NCI-H526 (cell line): ENCODE measurements at regions not wholly inside any gene's neighbourhood (a gene's known extent, or its start where the extent isn't known, plus 50 kb on each side); places are given as distances from the start of the nearest gene placed in this dataset.

Source experiments
- DNase-seq, 2 experiments: peaks; one replicate each; lab custom pipeline; 2025; lab: John Stamatoyannopoulos, UW

DNA sequence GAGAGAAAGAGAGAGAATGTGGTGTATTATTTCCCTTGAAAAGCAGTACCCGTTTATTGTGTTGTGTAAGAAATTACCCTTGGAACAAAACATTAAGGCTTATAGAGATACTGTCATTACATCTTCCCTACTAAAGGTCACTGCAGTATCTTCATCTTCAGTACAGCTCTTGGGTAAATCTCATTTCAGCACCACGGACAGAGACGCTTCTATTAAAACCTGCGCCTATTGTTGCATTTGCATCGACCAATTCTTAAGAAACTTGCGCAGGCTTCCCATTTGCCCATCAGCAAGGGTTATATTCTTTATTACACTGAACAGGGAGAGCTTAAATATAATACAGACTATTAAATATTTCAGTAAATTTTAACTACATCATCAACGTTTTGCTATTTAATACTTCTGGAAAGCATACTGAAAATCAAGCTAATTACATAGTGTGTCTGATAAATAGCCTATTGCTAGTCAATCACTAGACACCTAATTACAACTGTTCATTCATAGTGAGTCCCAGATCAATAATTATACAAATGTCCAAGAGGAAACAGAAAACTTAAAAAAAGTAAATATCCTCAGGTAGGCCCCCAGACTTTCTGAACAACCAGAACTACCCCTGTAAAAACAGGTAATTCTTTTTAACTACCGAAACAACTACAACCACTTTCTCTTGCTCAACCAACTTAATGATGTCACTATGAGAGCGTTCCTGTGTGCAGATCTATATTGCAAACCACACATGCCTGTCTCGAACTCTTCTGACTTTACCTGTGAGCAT, 350.6 kb downstream of the LIG4 start:
- DNase-seq: no peak

DNA sequence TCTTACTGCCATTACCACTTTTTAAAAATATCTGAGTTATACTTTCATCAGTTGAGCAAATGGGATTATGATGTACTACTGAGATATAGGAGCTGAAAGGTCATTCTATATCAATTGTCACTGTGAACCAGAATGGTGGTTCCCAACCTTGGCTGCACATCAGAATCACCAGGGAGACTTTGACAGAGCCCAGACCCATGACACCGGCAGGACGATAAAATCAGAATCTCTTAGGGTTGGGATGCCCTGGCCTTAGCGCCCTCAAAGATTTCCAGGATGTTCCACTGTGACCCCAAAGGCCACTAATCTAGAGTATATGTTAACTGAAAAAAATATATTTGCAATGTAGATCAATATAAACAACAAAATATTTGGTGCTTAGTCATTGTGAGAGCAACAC, 355.1 kb downstream of the LIG4 start:
- DNase-seq: no peak

DNA sequence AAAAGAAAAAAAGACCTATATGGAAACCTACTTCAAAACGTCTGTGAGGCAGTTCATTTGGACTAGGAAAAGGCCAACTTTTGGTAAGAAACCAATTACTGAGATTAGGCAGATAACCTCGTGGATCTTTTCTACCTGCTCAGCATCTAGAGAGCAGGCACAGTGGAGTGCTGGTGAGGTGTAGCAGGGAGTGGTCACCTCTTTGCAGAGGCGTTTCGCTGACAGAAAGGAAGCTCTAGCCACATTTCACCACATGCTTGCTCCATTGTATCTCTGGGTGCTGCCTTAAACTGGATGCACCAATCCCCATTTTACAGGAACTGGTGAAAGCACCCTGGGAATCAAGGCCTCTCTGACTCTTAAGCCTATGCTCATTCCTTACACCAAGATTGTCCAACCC, 360.5 kb downstream of the LIG4 start:
- no peak for DNase-seq

DNA sequence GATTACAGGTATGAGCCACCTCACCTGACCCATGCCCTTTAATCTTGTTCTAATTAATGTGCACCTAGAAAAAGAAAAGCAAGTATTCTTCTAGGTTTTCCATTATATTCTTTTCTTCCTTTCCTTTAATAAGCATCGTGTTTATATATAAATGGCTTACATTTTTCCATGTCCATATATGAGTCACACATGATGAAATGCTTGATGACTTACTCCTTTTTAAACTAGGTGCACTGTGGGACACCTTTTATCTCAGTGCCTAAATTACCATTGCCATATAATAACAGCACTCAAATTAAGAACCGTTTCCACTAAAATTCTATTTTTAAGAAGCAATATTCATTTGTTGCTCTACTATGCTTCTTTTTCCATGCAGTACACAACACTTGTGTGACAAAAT, 363.3 kb downstream of the LIG4 start:
- no peak for DNase-seq

DNA sequence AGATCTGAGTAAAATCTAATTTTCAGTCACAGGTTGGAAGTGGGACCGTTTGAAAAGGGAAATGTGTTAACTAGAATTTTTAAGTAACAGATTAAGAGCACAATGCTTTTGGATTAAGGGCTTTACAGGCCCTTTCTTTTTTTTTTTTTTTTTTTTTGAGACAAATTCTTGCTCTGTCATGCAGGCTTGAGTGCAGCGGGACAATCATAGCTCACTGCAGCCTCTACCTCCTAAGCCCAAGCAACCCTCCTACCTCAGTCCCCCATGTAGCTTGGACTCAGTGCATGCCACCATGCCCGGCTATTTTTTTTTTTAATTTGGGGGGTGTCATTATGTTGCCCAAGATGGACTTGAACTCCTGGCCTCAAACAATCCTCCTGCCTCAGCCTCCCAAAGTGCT, 363.7 kb downstream of the LIG4 start:
- DNase-seq: no peak

DNA sequence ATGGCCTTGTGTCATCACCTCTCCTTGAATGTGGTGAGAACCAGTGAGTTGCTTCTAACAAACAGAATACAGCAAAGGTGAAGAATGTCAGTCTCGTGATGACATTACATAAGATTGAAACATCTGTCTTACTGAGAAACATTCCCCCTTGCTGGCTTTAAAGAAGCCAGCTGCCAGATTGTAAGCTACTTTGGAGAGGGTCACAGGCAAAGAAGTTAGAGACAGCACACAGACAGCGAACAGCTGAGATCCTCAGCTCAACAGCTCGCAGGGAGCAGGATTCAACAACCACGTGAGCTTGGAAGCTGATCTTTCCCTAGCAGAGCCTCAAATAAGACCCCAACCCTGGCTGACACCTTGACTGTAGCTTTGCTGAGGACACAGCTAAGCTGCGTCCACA, 367.9 kb downstream of the LIG4 start:
- no peak for DNase-seq

DNA sequence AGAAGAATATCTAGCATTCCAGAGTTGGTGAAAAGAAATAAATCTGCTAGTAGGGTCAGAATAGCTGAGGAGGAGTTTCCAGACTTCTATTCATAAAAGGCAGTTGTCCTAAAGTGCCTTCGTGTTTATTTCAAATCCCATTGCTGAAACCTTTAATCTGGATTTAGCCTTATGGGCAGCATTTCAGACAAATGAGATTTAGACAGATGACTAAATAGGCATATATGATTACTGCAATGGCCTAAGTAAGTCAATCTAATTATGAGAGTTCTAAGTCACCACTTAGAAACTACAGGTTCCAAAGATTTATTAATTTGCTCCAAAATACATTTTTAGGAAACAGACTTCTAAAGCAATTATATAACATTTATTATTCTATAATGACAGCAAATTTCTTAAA, 368.7 kb downstream of the LIG4 start:
- no peak for DNase-seq

DNA sequence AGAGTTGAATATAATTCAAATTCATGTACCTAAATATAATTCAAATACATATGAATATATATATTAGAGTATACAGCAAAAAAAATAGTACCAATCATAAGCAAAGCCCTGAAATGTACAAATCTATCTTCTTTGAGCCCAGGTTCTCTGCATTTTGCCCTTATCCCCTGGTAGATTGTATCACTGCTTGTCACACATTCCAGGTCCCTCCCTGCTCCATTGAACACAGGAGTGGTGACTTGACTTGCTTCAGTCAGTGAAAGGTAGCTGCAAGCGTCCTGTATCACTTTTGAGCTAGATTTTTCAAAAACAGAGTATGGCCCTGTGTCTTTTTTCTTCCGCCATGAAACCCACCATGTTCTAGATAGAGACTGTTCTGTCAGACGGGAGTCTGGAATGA, 369.4 kb downstream of the LIG4 start:
- DNase-seq: no peak

DNA sequence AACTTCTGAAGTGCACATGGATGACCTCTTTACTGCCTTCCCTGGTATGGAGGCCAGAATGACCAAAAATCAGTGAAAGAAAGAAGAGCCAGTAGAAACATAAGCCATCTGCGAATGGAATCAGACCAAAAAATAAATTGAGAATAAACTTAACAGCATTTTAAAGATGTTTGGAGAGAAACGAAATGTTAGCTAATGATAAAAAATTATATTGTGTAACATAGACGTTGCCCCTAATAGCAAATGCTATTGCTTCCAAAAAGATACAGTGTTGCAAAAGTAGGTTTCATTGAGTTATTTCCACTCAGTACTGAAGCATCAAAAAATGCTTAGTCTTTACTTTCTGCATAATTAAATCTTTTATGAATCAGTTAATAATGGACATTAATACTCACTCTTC, 371.7 kb downstream of the LIG4 start:
- no peak for DNase-seq

DNA sequence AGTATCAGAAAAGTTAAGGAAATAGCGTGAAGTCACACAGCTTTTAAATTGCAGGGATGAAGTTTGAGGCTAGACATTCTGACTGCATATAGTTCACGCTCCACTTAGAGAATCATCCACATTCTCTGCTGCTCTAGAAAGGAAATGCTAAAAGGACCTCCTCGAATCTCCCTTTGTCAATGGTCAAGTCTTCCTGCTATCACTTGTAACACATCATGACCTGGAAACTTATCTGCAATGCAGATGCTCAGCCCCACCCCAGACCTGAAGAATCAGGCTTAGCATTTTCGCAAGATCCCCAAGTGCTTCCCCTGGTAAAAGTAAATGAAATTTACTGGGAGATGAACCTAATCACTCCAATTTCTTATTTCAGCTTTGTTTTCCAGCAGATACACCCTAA, 372.1 kb downstream of the LIG4 start:
- no peak for DNase-seq

DNA sequence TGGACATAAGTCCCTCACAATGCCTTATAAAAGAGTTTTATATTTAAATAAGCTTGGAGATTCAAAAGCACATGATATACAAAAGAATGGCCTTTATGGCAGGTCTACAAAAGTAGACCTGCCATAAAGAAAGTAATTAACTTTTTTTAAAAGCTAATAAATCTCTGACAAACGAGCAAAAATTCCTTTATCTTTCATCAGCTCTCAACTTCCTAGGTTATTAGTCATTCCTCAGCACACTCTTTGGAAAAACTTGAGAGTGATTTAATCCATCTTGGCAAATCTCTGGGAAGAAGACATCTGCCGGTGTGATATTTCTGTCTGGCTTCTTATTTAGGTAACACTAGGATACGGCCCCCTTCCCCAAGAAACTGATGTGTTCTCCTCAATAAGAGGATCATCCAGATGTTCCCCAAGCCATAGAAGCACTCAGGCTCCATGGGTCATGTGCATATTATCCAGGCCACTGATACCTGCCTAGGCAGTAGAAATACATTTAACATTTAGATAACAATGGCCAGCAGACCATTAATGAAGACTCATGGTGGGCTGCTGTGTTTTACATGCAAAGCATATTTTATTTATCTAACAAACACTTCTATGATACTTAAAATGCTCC, 372.7 kb downstream of the LIG4 start:
- no peak for DNase-seq

DNA sequence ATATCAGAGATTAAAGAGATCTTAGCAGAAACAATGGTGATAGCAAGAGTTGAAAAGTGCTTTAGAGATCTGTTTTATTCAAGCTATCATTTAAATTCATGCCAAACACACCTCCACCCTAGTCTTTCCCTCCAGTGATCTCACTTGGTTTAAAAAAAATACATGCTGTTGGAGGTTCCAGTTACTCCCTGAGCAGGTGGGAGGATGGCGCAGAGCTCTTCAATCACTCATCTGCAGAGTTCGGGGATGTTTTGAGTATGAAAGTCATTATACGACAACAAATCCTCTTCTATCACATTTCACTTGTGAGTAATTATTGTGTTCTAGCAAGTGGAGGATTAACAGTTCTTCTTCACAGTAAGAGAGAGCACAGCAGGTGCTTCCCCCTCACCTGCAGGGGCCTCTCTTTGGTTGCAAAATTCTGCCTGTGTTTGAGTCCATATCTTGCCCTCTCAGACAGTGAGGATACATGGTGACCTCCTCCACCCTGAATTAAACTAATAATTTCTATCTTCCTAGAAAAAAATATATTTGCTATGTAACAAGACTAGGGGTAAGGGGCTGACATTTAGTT, 376.7 kb downstream of the LIG4 start:
- no peak for DNase-seq

DNA sequence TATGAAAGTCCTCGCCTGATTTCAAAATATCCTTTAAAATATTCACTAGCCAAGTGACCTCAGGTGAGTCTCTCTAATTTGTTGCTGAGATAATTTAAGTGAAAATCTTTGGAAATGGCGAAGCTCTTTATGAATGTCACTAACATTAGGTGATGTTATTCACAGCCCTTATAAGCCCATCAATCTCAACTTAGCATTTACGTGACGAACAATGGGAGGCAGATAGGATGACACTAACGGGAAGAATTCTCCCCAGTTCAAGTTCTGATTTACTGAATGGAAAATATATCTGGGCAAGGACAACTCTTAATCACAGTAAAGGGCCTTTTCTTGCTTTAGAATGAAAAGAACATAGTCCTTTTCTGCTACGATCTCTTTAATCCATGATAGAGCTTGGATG, 378.7 kb downstream of the LIG4 start:
- no peak for DNase-seq

DNA sequence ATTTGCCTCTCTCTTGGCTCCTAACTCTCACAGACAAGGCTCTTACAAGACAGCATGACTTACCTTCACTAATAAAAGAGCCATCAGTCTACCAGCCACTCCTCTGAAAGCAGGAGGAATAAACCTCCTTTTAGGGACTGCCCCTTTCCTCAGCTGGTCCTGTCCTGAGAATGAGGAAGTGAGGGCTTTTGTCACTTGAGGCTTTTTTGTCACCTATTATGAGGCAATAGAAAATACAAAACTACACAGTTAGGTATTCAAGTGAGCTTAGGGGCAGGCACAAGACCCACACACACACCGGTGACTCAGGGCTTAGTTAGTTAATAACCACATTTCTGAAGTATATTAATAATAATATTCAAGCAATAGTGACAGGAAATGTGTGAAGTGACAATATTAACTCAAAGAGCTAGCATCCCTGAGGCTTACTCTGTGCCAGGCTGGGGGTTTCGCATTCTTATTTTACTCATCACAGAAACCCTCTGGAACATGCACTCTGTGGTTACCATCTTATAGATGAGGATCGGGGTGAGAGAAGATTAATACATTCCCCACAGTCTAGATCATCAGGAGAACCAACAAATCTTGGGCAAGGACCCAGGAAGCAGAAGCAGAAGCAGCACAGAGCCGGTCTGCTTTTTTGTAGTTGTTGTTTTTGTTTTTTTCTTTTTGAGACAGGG, 379.9 kb downstream of the LIG4 start:
- DNase-seq: no peak

DNA sequence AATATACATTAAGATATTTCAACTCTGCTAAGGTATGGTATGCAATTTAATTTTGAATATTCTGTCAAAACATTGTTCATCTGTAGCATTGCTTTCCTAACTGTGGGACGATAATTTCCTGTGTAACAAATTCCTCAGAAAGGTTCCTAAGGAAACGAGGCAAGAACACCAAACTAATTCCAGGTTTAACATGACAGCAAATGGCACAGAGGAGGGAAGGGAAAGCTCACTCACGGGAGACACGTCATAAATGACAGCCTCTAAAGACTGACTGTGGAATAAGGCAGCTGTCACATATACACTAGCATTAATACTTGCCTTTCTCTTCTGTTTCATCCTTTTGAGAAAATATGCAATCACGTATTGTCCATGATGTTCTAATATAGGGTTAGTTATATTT, 380.6 kb downstream of the LIG4 start:
- DNase-seq: no peak

DNA sequence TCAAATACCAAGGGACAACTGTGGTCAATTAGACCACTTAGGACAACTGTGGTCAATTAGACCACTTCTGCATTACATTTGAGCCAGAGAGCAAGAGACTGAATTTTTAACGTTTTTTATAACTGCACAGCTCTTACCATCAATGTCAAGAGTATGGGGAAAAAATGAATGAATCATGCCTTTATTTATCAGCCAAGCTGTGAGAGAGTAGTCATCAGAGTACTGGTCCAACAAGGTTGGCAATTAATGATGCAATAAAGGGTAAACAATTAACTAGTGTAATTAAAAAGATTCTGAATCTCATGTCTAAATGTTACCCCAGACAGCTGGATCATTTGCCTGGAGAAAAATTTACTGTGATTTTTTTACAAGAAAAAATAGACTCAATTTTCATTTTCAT, 381.1 kb downstream of the LIG4 start:
- DNase-seq: no peak

DNA sequence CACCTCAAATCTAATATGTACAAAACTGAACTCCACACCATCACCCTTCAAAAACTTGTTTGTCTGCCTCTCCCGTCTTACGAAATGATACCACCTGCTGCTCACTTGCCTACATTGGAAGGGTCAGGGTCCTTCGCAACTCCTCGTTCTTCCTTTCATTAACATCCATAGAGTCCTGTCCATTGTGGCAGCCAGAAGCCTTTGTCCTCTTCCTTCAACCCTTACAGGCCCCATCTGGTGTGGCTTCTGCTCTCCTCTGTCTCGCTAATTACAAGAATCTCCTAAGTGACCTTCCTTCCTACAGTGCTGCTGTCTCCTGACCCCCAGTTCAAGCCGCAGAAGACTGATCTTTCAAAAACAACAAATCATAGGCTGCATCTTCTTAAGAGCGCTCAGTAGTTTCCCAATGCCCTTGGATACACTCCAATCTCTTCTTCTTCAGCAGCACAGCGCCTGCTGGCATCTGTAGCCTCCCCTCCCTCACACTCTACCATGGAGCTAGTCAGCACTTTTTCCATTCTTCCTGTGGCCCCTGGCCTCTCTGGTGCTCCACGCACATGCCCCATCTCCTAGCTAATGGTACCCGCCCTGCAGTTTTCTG, 382.7 kb downstream of the LIG4 start:
- DNase-seq: no peak

DNA sequence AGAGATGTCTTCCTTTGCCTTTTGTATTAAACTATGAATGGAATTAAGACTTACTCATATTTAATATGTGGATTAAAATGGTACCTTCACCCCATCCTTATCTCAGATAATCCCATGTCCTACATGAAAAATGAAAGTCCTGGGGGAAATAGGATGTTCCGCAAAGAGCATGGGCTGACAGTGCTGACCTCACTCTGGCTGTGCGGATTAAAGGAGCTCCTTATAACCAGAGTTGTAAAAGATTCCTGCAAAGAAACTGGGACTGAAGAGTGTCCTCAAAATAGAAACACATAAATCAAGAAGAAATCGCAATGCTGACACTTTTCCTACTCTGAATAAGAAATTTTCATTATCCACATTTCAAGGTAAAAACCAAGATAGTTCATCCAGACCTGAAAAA, 384.5 kb downstream of the LIG4 start:
- DNase-seq: no peak

DNA sequence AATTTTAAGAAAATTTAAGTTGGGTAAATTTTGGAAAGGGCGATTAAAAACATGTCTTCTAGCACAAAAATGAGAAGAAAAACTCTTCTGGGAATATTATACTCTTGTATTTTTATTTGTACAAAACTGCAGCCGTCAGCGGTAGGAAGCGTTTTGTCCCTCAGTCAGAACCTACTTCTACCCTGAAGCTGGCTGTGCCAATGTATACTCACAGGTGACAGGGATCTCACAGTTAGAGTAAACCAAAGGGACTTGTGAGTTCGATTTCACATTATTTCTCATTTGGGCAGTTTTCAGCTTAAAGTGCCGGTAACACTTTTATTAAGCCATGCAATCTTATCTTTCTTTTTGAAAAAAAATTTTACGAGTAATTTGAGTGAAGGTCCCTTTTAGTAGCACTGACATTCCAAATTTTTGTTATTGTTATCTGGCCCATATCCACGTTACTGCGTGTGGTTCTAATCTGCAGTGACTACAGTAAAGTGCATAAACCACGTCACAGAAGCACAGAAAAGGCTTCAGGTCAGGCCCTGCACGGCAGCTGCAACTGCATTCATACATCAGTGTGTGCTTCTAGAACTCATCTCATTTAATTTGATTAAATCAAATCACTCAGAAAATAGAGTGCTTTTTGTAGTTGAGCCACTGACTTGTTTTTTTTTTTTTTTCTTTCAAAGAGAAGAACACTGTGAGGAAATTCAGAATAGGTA, 387.3 kb downstream of the LIG4 start:
- DNase-seq: no peak

DNA sequence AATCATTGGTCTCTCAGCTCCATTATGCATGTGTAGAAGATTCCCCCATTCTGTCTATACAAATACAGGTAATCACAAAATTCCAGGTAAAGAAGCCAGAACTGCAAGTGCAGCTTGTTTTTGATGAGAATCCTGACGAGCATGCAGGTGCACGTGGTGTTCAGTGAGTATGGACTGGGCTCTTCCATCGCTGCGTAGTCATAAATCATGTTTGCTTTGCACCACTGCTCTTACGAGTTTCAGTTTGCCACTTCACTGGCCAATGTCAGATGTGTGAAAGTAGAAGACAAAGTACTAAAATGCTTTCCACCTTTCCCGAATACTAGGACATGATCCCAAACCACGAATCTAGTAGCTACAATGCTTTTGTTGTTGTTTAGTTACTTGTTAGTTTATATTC, 390.7 kb downstream of the LIG4 start:
- no peak for DNase-seq

DNA sequence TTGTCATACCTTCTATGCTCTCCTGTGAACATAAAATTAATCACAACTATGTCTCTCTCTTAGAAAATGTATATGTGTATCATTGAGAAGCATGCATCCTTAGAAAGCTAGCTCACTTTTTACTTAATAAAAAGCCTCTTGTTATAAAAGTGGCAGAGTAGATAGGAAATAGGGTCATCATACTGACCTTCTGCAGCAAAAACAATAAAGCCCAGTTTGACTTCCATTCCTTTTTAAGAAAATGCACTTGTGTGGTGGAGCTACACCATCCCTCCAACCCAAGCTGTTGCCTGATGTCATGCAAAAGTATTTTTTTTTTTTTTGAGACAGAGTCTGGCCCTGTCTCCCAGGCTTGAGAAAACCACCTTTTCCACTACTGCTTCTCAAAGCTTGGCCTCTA, 393.3 kb downstream of the LIG4 start:
- no peak for DNase-seq

DNA sequence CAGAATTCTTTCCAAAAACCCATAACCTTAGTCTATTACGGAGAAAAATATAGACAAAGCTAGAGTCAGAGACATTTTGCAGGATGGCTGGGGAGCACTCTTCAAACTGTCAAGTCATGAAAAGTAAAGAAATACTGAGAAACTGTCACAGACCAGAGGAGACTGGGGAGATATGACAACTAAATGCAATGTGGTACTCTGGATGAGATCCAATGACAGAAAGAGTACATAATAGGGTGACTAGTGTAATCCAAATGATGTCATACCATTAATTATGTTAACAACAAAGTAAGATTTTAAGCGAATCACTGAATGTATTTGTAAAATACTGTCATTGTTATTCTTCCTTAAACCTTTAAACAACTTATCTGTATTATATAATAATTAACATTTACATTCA, 393.8 kb downstream of the LIG4 start:
- DNase-seq: no peak
